Right lobe of liver (tissue), 6 donors: ENCODE measurements at regions not wholly inside any gene's neighbourhood (a gene's known extent, or its start where the extent isn't known, plus 50 kb on each side); places are given as distances from the start of the nearest gene placed in this dataset.
A peak's percentile ranks its signal among the peaks of the same experiment; 100 is the strongest.

ENCODE experiments used
- ATAC-seq, 4 donors: fragments of 200-7000 bp; cut with Tn5 transposase; one replicate each; pipeline ENCODE4 v1.9.1; 2020; ENCODE audit warnings: mild to moderate bottlenecking in 4 of 4, moderate library complexity in 4 of 4
- DNase-seq, 3 donors: peaks; one replicate each; pipeline ENCODE4 v3.0.0-alpha.2; 2020
- H3K27ac ChIP-seq, 3 donors: fragments of 200-600 bp; one replicate each; pipeline ENCODE4 v1.8.0; 2022
- H3K27me3 ChIP-seq, 2 donors: fragments of 200-600 bp; one replicate each; pipeline ENCODE4 v1.8.0; 2022
- H3K36me3 ChIP-seq, 4 donors: fragments of 200-600 bp; sonication (generic) in 1 of 4; one replicate each; pipeline versions ENCODE4 v1.5.1 to v1.8.0; 2017 to 2022; ENCODE audit warnings: control low read depth in 1 of 4
- H3K4me1 ChIP-seq, 4 donors: fragments of 200-600 bp; sonication (generic) in 1 of 4; one replicate each; pipeline versions ENCODE4 v1.5.1 to v1.8.0; 2017 to 2022; ENCODE audit warnings: control low read depth in 1 of 4
- H3K4me3 ChIP-seq, 3 donors: fragments of 200-600 bp; one replicate each; pipeline ENCODE4 v1.8.0; 2022
- H3K9me3 ChIP-seq, 4 donors: fragments of 200-600 bp; sonication (generic) in 1 of 4; one replicate each; pipeline versions ENCODE4 v1.5.1 to v1.8.0; 2017 to 2022; ENCODE audit warnings: control low read depth in 1 of 4
- POLR2A ChIP-seq: fragments of 450-650 bp; IDR thresholded peaks from one replicate; pipeline ENCODE4 v1.6.1; 2017; ENCODE audit warnings: antibody characterized with exemption, mild to moderate bottlenecking
- WGBS: methylation state at CpG from one replicate; pipeline ENCODE4 v1.1.6; 2018; ENCODE audit warnings: low coverage, low lambda C conversion rate; ENCODE audit not compliant: insufficient coverage; ENCODE audit errors: missing lambda C conversion rate; 5-methylcytosine and 5-hydroxymethylcytosine counted together
- intact Hi-C, 2 donors: fragments of 100-400 bp; cut with DNase I; formaldehyde crosslinking; loops; one replicate each; pipeline versions ENCODE4 v1.11.2 to v1.14.1; 2022
- TF ChIP-seq, protein P1 (sequence below), 4 donors: fragments of 200-600 bp in 3 of 4; fragments of 450-650 bp in 1 of 4; IDR thresholded peaks; one replicate each; pipeline versions ENCODE4 v1.5.1 to v1.8.0; 2016 to 2022; ENCODE audit warnings: antibody characterized with exemption in 4 of 4, mild to moderate bottlenecking in 2 of 4
- donor health status: DM: no; HTN: yes; CAD: no.
- donor health status: DM: no; HTN: no; CAD: no.
- donor health status: DM: no; HTN: no; CAD: no.
- donor health status: DM: no; HTN: yes; CAD: no.
- donor health status: DM: no; HTN: yes; CAD: no.

DNA sequence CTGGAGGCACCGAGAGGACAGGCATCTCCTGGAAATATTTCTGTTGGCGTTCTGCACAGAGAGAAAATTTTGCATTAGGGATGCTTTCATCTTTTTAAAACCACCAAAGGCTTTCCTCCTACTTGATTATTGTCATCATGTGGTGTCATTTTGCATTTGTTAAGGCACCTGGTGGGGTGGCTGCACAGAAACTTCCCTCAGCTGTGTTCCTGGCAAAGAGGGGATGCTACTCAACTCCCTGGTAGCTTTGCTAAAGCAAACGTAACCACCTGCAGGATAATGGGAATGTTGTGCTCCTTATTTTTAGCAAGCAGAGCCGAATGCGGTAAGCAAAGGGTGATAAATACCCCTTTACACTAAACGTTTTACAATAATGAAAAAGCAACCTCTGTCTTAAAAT lies 229.8 kb downstream of the STIM2 start:
- peaks cover 0 to 7% of the 10 kb centered on the region in 2 donors for H3K27me3 ChIP-seq
- H3K27ac ChIP-seq, result no peak overlapping the region
- intact Hi-C loops, result no loop called here
- WGBS, result 43% methylated on average over 6 of the region's 6 CpGs
- H3K9me3 ChIP-seq, result no peaks in the 10 kb centered on the region
- ATAC-seq (no peak), DNase-seq (no peak)
- H3K36me3 ChIP-seq, result no peaks in the 10 kb centered on the region
- H3K4me3 ChIP-seq, result no peak overlapping the region
- no peaks in the 10 kb centered on the region for H3K4me1 ChIP-seq
- no peak for TF ChIP-seq POLR2A
- TF ChIP-seq, protein P1, sequence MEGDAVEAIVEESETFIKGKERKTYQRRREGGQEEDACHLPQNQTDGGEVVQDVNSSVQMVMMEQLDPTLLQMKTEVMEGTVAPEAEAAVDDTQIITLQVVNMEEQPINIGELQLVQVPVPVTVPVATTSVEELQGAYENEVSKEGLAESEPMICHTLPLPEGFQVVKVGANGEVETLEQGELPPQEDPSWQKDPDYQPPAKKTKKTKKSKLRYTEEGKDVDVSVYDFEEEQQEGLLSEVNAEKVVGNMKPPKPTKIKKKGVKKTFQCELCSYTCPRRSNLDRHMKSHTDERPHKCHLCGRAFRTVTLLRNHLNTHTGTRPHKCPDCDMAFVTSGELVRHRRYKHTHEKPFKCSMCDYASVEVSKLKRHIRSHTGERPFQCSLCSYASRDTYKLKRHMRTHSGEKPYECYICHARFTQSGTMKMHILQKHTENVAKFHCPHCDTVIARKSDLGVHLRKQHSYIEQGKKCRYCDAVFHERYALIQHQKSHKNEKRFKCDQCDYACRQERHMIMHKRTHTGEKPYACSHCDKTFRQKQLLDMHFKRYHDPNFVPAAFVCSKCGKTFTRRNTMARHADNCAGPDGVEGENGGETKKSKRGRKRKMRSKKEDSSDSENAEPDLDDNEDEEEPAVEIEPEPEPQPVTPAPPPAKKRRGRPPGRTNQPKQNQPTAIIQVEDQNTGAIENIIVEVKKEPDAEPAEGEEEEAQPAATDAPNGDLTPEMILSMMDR (IDR thresholded peaks at IDR 0.05), result no peak

DNA sequence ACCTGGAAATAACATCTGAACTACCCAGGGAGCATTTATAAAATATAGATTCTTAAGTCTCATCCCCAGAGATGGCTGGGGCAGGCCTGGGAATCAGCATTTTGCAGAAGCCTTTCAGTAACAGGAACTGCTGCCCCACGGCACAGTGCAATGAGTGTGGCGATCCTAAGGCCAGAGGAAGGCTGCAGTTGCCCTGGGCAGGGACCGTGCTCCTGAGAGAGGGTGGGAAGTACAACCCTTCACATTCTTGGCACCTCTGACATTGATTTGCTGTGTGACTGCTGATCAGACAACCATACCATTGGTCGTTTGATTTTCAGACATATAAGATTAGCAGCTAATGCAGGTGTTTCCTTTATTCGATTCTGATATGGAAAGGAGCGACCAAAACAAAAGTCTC lies 233.6 kb downstream of the STIM2 start:
- 56% methylated on average over 5 of the region's 6 CpGs for WGBS
- TF ChIP-seq, protein P1 (IDR thresholded peaks at IDR 0.05), result no peak
- no peak for TF ChIP-seq POLR2A
- H3K27ac ChIP-seq, result no peak overlapping the region

DNA sequence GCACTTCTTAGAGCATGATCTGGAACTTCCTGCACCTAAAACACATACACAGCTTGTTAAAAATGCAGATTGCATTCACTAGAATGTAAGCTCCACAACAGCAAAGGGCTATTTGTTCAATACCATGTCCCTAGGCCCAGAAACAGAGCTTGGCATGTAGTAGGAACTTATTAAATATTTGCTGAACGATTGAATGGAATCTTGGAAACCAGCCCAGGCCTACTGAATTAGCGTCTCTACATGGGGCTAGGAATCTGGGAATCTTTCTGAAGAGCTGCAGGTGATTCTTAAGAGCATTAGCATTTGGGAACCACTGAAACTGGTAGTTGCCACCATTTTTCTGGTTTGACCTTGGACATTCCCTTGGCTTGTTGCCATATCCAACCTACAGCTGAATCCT lies 234.1 kb downstream of the STIM2 start:
- 13% methylated on average over 2 of the region's 2 CpGs for WGBS
- no peaks in the 10 kb centered on the region for H3K9me3 ChIP-seq
- no peaks in the 10 kb centered on the region for H3K4me1 ChIP-seq
- DNase-seq, result no peak
- ATAC-seq, result peak; percentile 68 to 87 (median 78)
- no peak overlapping the region for H3K4me3 ChIP-seq
- intact Hi-C loops, result no loop called here
- H3K27ac ChIP-seq, result no peak overlapping the region
- H3K27me3 ChIP-seq, result no peaks in the 10 kb centered on the region
- TF ChIP-seq, protein P1 (IDR thresholded peaks at IDR 0.05), result no peak
- TF ChIP-seq POLR2A, result no peak
- no peaks in the 10 kb centered on the region for H3K36me3 ChIP-seq

More for the DNA sequence above, 233.6 kb downstream of the STIM2 start:
- no peaks in the 10 kb centered on the region for H3K9me3 ChIP-seq
- ATAC-seq, result no peak
- no peak for DNase-seq
- H3K27me3 ChIP-seq, result no peaks in the 10 kb centered on the region
- intact Hi-C loops, result no loop called here
- no peaks in the 10 kb centered on the region for H3K4me1 ChIP-seq
- H3K4me3 ChIP-seq, result no peak overlapping the region
- no peaks in the 10 kb centered on the region for H3K36me3 ChIP-seq

DNA sequence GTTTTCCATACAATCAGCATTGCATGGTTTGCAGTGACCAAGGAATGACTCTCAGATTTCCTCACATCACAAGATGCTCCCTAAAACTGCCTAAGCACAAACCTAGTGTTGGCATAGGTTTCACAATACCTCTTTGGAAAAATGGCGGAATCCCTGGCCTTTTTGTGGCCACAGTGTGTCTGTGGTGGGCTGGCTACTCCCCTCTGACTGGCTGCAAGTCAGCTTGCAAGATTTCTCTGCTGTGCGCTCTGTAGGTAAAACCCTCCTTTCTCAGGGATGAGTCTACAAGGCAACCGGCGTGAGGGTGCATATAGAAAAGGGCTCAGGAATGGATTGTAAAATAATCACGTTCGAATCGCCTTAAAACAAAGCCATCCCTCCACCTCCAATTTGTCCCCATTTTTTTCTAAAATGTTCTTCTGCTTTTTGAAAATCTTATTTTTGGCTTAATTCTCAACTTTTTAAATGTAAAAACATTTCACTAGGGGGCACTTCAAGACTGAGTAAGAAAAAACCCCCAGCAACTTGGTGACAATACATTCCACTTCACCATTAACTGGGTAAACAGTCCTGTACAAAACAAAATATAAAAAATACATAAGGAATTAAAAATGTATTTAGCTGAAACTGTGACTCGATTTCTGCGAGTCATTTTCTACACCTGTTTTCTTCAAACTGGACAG lies 235.6 kb downstream of the STIM2 start:
- no peak for ATAC-seq
- intact Hi-C loops, result no loop called here

More for the DNA sequence above, 235.6 kb downstream of the STIM2 start:
- H3K9me3 ChIP-seq, result no peaks in the 10 kb centered on the region
- H3K27me3 ChIP-seq, result no peaks in the 10 kb centered on the region
- no peak for DNase-seq
- no peak overlapping the region for H3K27ac ChIP-seq
- H3K4me3 ChIP-seq, result no peak overlapping the region
- no peaks in the 10 kb centered on the region for H3K36me3 ChIP-seq
- no peaks in the 10 kb centered on the region for H3K4me1 ChIP-seq
- TF ChIP-seq, protein P1 (IDR thresholded peaks at IDR 0.05), result peak in 1 of 4 donors; percentile 5
- no peak for TF ChIP-seq POLR2A
- WGBS, result 56% methylated on average over 8 of the region's 9 CpGs
